Thymus (tissue), 11 donors: ENCODE measurements at regions not wholly inside any gene's neighbourhood (a gene's known extent, or its start where the extent isn't known, plus 50 kb on each side); places are given as distances from the start of the nearest gene placed in this dataset.
"Not testable (repeated sequence)": the region's sequence is repeated elsewhere in the genome, so short reads cannot be mapped to it uniquely, and the experiment has no call there.

Experiments used
- DNase-seq, 9 donors: peaks; one replicate each; pipeline ENCODE4 v3.0.0-alpha.2; 2013; ENCODE audit warnings: low spot score in 9 of 9, low read depth in 6 of 9, missing footprints in 1 of 9
- H3K27ac ChIP-seq, 2 donors: one replicate each; pipeline ENCODE4 v1.5.1; 2013; ENCODE audit warnings: control low read depth in 1 of 2, low read depth in 1 of 2, low read length in 1 of 2, mild to moderate bottlenecking in 1 of 2, moderate library complexity in 1 of 2
- H3K27me3 ChIP-seq, 2 donors: one replicate each; pipeline ENCODE4 v1.5.1; 2013; ENCODE audit warnings: low read length in 1 of 2; ENCODE audit not compliant: control insufficient read depth in 2 of 2, insufficient read depth in 1 of 2
- H3K36me3 ChIP-seq, 2 donors: one replicate each; pipeline ENCODE4 v1.5.1; 2013; ENCODE audit warnings: low read length in 1 of 2, mild to moderate bottlenecking in 1 of 2, moderate library complexity in 1 of 2; ENCODE audit not compliant: control insufficient read depth in 2 of 2, insufficient read depth in 2 of 2
- H3K4me1 ChIP-seq, 2 donors: one replicate each; pipeline ENCODE4 v1.5.1; 2013; ENCODE audit warnings: low read length in 2 of 2; ENCODE audit not compliant: control insufficient read depth in 2 of 2, insufficient read depth in 2 of 2
- H3K4me3 ChIP-seq, 2 donors: one replicate each; pipeline ENCODE4 v1.5.1; 2013; ENCODE audit warnings: low read length in 2 of 2, control low read depth in 1 of 2, mild to moderate bottlenecking in 1 of 2
- H3K9me3 ChIP-seq, 2 donors: one replicate each; pipeline ENCODE4 v1.5.1; 2013; ENCODE audit warnings: low read length in 1 of 2, mild to moderate bottlenecking in 1 of 2; ENCODE audit not compliant: control insufficient read depth in 2 of 2, insufficient read depth in 1 of 2
- WGBS: extraction: QIAGEN DNeasy Blood & Tissue Kit; methylation state at CpG from one replicate; pipeline ENCODE4 v1.1.7; 2013; 5-methylcytosine and 5-hydroxymethylcytosine counted together
- donor health status: healthy.

DNA sequence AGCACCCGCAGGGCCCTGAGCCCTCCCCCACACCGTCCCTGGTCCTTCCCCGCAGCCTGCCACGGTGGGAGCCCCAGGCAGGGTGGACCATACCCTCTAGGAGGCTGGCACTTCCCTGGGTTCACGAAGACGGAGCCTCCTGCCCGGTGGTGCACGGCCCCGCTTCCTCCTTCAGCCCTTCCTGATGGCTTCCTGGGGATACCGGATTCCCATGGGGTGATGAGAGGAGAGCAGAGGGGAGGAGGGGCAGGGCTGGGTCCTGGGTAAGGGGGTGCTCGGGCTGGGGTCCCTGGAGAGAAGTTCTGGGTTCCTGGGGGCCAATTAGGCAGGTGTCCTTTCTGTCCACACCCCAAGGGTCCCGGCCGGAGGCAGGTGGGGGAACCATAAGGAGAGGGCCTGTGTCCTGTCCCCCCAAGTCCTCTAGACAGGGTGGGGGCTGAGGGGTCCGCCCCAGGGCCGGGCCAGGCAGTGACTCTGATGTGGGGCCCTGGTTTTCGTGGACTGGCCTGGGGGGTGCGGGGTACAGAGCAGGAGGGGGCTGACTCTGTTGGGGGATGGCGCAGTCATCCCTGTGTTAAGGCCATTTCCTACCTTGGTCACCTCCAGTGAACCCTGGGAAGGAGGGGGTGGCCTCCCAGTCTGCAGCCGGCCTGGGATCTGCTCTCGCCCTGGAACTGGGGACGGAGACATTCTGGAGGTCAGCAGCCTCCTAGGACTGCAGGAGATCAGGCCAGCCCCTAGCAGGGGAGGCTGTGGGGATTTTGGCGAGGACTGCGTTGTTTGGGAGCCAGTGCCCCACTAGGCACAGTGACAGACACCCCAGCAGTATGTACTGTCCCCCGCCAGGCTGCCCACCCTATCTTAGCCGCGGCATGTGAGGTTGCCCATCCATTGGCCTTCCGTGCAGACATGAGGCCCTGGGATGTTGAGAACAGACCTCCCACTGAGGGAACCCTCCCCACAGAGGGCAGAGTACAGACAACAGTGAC lies 366.4 kb downstream of the TMEM121 start:
- H3K27me3 ChIP-seq, H3K27ac ChIP-seq, H3K4me3 ChIP-seq, DNase-seq, H3K9me3 ChIP-seq, H3K36me3 ChIP-seq: not testable (repeated sequence)
- 39% methylated on average over 27 of the region's 27 CpGs for WGBS
- peaks cover 15 to 27% of the 10 kb centered on the region in 2 donors for H3K4me1 ChIP-seq

DNA sequence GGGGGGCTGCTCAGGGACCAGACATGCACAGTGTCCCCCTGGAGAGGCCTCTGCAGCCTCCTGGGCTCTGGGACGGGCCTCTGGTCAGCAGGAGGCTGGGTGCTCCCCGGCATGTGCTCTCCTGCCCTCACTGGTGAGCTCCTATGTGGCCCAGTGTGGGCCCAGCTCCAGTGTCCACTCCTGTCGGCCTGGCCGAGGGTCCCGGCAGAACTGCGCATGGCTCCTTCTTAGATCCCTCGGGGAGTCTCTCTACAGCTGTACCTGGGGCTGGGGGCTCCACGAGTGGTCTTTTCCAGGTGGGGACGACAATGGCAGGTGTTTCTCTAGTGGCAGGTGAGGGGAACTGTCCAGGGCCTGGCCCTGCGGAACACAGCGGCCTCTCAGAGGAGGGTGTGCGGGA lies 367.3 kb downstream of the TMEM121 start:
- not testable (repeated sequence) for H3K27ac ChIP-seq, H3K4me3 ChIP-seq, DNase-seq, H3K27me3 ChIP-seq, H3K9me3 ChIP-seq, H3K36me3 ChIP-seq
- WGBS, result 57% methylated on average over 12 of the region's 12 CpGs
- H3K4me1 ChIP-seq, result peaks cover 11 to 17% of the 10 kb centered on the region in 2 donors

DNA sequence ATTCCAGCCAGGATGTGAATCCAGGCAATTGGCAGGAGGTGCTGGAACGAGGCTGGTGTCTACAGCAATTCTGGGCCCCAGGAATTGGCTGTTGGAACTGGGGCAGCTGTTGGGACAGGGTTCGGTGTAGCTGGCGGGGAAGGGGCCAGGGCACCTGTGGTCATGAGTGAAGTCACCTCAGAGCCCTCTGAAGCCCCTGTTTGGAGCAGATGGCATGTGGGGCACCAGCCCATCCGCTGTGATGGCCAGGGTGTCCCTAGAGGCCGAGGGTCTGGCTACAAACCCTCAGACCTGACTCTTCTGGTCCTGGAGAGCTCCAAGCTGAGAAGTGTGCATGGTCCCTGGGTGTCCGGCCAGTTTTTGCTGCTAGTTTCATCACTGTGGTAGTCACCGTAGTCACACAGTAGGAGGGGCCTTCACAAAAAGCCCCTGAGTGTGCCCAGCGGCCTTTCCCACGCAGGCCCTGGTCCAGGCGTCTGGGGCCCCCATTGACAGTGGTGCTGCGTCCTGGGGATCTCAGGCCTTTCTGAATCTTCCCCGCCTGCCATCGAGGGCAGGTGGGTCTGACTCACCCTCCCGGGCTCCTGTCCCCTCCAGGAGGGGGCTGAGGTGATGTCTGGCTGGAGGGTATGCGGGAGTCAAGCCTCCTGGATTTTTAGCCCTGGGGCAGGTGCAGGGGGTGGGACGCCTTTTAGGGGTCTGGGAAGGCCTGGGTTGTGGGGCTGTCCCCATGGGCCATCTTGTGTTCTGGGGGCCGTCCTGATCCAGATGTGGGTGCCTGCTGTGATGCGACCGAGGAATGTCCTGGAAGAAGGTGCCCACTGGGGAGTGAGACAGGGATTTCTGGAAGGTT lies 368.0 kb downstream of the TMEM121 start:
- Histone ChIP-seq H3K36me3 (no peaks in the 10 kb centered on the region), H3K27ac (no peak overlapping the region), H3K9me3 (peaks cover 0 to 3% of the 10 kb centered on the region in 2 donors), H3K4me1 (peaks cover 10 to 15% of the 10 kb centered on the region in 2 donors), H3K4me3 (no peak overlapping the region), H3K27me3 (peaks cover 0 to 6% of the 10 kb centered on the region in 2 donors)
- 74% methylated on average over 19 of the region's 19 CpGs for WGBS
- DNase-seq, result no peak

DNA sequence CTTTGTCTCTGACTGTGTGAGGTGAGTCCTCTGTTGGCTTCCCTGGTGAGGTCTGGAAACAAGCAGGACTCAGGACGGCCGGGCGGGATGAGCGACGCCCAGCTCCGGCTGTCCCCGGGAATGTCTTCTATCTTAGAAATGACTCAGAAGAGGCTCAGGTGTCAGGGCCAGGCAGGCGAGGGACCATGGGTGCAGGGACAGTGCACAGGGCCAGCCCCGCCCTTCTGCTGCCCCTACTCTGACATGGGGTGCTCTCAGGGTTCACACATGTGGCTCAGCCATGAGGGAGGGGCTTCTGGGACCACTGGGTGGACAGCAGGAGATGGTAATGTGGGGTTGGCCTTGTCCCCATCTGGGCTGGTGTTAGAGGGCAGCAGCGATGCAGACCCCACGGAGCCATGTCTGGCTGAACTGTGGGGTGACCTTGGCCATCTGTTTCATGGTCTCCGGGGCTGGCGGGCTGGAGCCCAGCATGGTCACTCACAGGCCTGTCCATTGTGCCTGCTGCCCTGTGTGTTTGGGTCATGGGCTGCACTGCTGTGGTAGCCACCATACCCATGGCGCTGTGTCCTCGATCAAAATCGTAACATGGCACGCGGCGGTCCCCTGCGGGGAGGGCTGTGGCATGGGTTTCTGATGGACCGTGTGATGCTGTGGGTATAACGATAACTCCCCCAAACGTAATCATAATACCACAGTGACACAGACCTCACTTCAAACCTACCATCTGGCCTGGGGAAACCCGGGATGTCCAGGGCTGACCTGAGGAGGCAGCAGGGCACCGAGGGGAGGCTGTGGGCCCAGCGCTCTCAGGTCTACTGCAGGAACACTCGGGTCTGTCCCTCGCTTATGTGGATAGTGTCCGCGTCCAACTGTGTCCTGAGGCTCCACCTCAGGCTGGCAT lies 368.8 kb downstream of the TMEM121 start:
- 72% methylated on average over 30 of the region's 30 CpGs for WGBS
- no peak for DNase-seq

DNA sequence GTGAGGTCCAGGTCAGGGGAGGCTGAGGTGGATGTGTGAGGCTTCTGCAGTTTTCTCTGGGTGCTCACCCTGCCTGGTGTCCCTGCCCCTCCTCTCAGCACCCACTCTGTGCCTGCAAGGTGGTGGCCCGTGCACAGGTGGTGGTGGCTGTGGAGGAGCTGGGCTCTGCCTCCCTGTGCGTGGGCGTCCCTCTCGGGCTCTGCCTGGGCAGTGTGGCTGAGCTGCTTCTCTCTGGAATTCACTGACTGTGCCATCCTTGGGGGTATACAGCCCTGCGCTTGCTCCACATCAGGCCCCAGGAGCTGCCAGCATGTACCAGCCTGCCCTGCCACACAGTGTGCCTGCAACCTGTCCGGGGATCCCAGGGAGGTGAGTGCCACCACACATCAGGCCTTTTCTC lies 369.8 kb downstream of the TMEM121 start:
- not testable (repeated sequence) for H3K9me3 ChIP-seq, H3K4me1 ChIP-seq, DNase-seq, H3K27ac ChIP-seq, H3K27me3 ChIP-seq, H3K36me3 ChIP-seq, H3K4me3 ChIP-seq
- 47% methylated on average over 6 of the region's 6 CpGs for WGBS

More for the DNA sequence above, 368.8 kb downstream of the TMEM121 start:
- Histone ChIP-seq H3K4me1 (peaks cover 1 to 8% of the 10 kb centered on the region in 2 donors), H3K4me3 (no peak overlapping the region), H3K36me3 (no peaks in the 10 kb centered on the region), H3K9me3 (peaks cover 0 to 2% of the 10 kb centered on the region in 2 donors), H3K27me3 (peaks cover 2 to 6% of the 10 kb centered on the region in 2 donors), H3K27ac (no peak overlapping the region)

DNA sequence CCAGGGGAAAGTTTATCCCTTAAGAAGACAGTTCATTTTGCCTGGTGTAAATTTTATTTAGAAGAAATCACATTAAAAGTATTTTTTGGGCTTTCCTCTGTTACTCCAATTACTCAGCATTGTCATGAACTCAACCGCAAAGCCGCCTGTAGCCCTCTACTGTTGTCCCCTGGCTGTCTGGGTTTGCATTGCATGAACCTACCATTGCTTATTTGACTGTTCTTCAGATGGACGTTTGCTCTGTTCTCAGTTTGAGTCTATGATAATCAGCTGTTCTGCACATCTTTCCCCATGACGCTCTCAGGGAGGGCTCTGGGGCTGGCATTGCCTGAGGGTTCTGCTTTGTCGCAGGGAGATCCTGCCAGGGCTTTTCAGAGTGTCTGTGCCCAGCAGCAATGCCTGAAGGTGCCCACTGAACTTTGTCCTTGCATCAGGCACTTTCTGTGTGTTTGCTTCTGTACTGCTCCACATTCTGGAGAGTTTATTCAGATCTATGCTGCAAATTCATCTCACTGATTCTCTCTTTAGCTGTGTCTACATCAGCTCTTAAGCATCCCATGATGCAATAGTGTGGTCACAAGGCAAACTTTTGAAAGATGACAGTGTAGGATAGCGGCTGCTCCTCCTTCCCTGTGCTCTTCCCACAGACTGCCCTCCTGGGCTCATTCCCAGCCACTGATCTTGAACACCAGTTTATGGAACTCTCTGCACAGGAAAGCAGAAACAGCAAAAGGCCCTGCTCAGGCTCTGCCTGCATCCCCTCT lies 370.8 kb downstream of the TMEM121 start:
- not testable (repeated sequence) for DNase-seq

DNA sequence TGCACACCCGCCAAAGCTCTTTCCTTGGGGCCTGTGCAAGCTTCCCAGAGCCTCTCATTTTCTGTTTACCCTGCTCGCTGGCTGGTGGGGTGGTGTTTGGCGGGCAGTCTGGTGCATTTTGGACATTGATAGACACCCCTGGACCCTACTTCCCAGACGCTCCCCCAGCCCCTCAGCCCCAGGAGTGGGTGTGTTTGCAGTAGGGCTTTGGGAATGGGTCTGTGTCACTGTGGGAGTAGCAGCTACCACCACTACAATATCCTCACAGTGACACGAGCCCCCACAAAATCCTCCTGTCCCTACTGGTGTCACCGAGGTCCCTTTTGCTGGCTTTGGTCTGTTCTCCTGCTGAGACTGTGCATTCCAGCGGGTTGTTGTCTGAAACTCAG lies 371.3 kb downstream of the TMEM121 start:
- 73% methylated on average over 7 of the region's 7 CpGs for WGBS
- Histone ChIP-seq H3K27ac (no peak overlapping the region), H3K4me3 (no peak overlapping the region)

More for the DNA sequence above, 370.8 kb downstream of the TMEM121 start:
- H3K27me3 ChIP-seq, H3K4me1 ChIP-seq, H3K27ac ChIP-seq, H3K4me3 ChIP-seq, H3K9me3 ChIP-seq, H3K36me3 ChIP-seq: not testable (repeated sequence)
- 31% methylated on average over 6 of the region's 6 CpGs for WGBS

DNA sequence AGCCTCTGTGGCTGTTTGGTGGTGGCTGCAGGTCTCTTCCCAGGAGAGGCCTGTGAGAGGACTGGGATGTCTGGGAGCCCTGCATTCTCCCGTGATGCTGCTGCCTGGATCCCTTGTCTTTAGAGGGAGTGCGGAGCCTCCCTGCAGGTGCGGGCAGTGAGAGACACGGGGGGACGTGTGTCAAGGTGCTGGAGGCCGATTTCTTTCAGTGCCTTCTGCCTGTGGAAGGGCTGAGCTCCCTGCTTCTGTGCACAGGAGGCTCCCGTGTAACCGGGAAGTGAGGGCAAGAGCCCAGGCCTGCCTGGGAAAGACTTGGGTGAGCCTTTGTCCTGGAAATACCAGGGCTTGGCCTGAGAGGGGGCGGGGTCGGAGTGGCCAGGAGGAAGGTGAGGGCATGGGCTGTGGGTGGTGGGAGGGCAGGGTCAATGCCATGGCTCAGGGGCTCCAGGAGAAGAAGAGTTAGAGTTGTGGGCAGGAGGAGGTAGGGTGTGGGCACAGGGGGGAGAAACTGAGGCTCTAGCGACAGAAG lies 372.2 kb downstream of the TMEM121 start:
- Histone ChIP-seq H3K27me3 (peaks cover 2 to 3% of the 10 kb centered on the region in 2 donors), H3K9me3 (peaks cover 0 to 6% of the 10 kb centered on the region in 2 donors), H3K4me1 (peaks cover 0 to 5% of the 10 kb centered on the region in 2 donors), H3K36me3 (no peaks in the 10 kb centered on the region), H3K27ac (no peak overlapping the region), H3K4me3 (no peak overlapping the region)
- no peak for DNase-seq
- 53% methylated on average over 11 of the region's 11 CpGs for WGBS

More for the DNA sequence above, 371.3 kb downstream of the TMEM121 start:
- Histone ChIP-seq H3K36me3 (no peaks in the 10 kb centered on the region), H3K9me3 (peaks cover 0 to 6% of the 10 kb centered on the region in 2 donors), H3K4me1 (peaks cover 0 to 5% of the 10 kb centered on the region in 2 donors), H3K27me3 (peaks cover 3 to 4% of the 10 kb centered on the region in 2 donors)
- DNase-seq, result no peak
